22Rv1 (cell line): ENCODE measurements at regions not wholly inside any gene's neighbourhood (a gene's known extent, or its start where the extent isn't known, plus 50 kb on each side); places are given as distances from the start of the nearest gene placed in this dataset.

Source experiments
- CTCF ChIP-seq: fragments of 450-650 bp; IDR thresholded peaks from 2 replicates; pipeline ENCODE4 v1.5.1; 2017; ENCODE audit warnings: mild to moderate bottlenecking
- ZFX ChIP-seq: fragments of 450-650 bp; IDR thresholded peaks from 2 replicates; pipeline ENCODE4 v1.6.1; 2017; ENCODE audit warnings: antibody characterized with exemption, borderline replicate concordance

DNA sequence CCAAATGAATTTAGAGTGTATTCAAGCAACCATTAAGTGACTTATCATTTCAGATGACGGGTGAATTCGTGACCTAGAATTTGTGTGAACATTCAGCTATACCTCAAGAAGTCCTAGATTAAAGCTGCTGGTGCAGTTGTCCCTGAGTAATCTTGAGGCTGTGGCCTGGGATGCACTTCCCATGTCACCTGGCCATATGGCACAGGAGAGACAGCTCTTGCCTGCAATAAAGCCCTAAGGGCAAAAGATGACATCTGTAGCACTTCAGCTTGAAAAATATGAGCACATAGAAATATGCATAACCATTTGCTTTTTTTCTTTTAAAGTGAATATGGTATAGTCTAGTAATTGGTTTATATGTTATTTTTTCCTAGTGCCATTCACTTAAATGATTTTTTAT, 125.8 kb downstream of the FHDC1 start:
- TF ChIP-seq ZFX (no peak), CTCF (no peak)
